ENCODE measurements at regions not wholly inside any gene's neighbourhood (a gene's known extent, or its start where the extent isn't known, plus 50 kb on each side); places are given as distances from the start of the nearest gene placed in this dataset.

DNA sequence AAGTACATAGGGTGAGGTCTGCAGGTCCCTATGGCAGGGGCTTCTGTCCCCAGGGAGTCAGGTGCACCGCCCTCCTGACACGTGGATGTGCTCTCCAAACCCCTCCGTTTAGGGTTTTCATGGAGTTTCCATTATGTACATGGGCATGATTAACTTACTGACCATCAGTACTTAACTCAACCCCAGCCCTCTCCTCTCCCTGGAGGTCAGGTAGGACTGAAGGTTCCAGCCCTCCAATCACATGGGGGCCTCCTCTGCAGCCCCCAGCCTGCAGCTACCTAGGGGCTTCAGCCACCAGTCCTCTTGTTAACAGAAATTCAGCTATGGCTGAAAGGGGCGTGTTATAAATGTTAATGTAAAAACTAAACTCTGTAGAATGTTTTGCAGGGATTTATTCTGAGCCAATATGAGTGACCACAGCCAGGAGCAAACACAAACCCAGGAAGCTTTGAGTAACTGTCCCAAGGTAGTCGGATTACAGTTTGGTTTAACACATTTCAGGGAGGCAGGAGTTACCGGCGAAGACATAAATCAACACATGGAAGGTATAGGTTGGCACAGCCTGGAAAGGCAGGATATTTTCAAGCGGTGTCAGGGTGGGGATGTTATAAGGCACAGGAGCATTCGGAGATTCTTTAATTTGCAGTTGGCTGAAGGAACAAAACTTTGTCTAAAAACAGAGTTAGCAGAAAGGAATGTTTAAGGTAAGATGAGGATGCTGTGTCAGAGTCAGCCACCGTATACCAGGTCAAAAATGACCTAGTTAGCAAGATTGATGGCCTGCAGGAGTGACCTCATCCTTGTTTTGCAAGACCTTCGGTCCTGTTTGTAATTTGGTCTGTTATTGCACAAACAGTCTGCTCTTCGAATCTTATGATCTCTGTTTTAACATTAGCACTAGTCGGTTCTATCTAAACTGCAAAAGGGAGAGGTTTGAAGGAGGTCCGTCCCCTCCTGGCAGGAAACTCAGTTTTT lies 75.2 kb downstream of the TNFAIP2 start:
- Histone ChIP-seq H3K36me3 (no peaks in the 10 kb centered on the region), H3K27ac (peak overlapping the region; percentile 39 to 87 (median 83)), H3K9me3 (no peaks in the 10 kb centered on the region), H3K27me3 (no peaks in the 10 kb centered on the region), H3K4me1 (peaks cover 0 to 21% (median 8%) of the 10 kb centered on the region in 4 donors), H3K4me3 (no peak overlapping the region)
- TF ChIP-seq, protein P1, sequence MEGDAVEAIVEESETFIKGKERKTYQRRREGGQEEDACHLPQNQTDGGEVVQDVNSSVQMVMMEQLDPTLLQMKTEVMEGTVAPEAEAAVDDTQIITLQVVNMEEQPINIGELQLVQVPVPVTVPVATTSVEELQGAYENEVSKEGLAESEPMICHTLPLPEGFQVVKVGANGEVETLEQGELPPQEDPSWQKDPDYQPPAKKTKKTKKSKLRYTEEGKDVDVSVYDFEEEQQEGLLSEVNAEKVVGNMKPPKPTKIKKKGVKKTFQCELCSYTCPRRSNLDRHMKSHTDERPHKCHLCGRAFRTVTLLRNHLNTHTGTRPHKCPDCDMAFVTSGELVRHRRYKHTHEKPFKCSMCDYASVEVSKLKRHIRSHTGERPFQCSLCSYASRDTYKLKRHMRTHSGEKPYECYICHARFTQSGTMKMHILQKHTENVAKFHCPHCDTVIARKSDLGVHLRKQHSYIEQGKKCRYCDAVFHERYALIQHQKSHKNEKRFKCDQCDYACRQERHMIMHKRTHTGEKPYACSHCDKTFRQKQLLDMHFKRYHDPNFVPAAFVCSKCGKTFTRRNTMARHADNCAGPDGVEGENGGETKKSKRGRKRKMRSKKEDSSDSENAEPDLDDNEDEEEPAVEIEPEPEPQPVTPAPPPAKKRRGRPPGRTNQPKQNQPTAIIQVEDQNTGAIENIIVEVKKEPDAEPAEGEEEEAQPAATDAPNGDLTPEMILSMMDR (IDR thresholded peaks at IDR 0.05): no peak
- TF ChIP-seq POLR2A (IDR thresholded peaks at IDR 0.05): no peak
- intact Hi-C loops (cut with DNase I): loop anchor here in 1 of 2 donors (10.0 kb wide), 1 partner anchor 96 kb away; no protein-coding TSS in a partner anchor
- DNase-seq: no peak
- ATAC-seq: peak; percentile 88 to 92 (median 91)
- WGBS (ENCODE audit: insufficient coverage, low coverage, low lambda C conversion rate, missing lambda C conversion rate): 42% methylated on average over 14 of the region's 14 CpGs

DNA sequence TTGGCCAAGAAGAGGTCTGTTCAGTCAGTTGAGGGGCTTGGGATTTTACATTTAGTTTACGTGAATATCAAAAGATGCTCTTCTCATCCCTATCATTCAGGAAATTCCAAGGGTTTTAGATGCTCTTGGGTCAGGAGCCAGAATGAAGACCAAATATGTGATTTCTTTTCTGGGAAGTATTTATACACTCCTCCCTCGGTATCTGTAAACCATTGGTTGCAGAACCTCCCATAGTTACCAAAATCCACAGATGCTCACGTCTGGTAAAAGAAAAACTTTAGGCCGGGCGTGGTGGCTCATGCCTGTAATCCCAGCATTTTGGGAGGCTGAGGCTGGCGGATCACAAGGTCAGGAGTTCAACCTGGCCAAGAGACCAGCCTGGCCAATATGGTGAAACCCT lies 75.9 kb downstream of the TNFAIP2 start:
- intact Hi-C loops (cut with DNase I): loop anchor here in 1 of 2 donors (10.0 kb wide), 1 partner anchor 96 kb away; no protein-coding TSS in a partner anchor
- DNase-seq: no peak
- no peak for TF ChIP-seq POLR2A (IDR thresholded peaks at IDR 0.05)
- TF ChIP-seq, protein P1 (IDR thresholded peaks at IDR 0.05): no peak
- Histone ChIP-seq H3K27ac (peak overlapping the region; percentile 39 to 87 (median 83)), H3K4me1 (peaks cover 0 to 21% (median 8%) of the 10 kb centered on the region in 4 donors), H3K9me3 (no peaks in the 10 kb centered on the region), H3K27me3 (no peaks in the 10 kb centered on the region), H3K4me3 (no peak overlapping the region), H3K36me3 (no peaks in the 10 kb centered on the region)
- ATAC-seq: peak in 2 of 4 donors; percentile 11 to 13
- 48% methylated on average over 6 of the region's 6 CpGs for WGBS (ENCODE audit: insufficient coverage, low coverage, low lambda C conversion rate, missing lambda C conversion rate)

DNA sequence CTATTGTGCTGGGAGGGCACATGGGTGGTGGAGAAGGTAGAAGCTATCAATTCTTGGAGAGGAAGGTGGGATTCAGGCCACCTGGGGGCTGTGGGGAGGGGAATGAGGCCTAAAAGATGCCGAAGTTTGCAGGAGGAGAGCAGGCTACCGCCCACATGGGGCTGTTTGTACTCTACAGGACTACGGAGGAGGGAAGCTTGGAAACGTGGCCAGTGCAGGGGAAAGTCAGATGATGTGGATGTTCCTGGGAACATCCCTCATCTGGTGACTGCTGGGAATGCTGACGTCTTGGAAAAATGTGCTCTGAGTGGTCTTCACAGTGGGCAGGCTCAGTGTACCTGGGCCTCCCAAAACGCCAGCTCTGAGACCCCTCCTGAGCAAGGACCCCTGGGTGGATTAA lies 78.5 kb downstream of the TNFAIP2 start:
- Histone ChIP-seq H3K9me3 (no peaks in the 10 kb centered on the region), H3K4me3 (no peak overlapping the region), H3K27ac (no peak overlapping the region), H3K36me3 (no peaks in the 10 kb centered on the region), H3K4me1 (peaks cover 0 to 24% (median 10%) of the 10 kb centered on the region in 4 donors), H3K27me3 (no peaks in the 10 kb centered on the region)
- ATAC-seq (no peak), DNase-seq (no peak)
- intact Hi-C loops (cut with DNase I): loop anchor here in 1 of 2 donors (10.0 kb wide), 1 partner anchor 83 kb away; no protein-coding TSS in a partner anchor
- WGBS (ENCODE audit: insufficient coverage, low coverage, low lambda C conversion rate, missing lambda C conversion rate): 67% methylated on average over 1 of the region's 6 CpGs
- TF ChIP-seq, protein P1 (IDR thresholded peaks at IDR 0.05): no peak
- TF ChIP-seq POLR2A (IDR thresholded peaks at IDR 0.05): no peak

DNA sequence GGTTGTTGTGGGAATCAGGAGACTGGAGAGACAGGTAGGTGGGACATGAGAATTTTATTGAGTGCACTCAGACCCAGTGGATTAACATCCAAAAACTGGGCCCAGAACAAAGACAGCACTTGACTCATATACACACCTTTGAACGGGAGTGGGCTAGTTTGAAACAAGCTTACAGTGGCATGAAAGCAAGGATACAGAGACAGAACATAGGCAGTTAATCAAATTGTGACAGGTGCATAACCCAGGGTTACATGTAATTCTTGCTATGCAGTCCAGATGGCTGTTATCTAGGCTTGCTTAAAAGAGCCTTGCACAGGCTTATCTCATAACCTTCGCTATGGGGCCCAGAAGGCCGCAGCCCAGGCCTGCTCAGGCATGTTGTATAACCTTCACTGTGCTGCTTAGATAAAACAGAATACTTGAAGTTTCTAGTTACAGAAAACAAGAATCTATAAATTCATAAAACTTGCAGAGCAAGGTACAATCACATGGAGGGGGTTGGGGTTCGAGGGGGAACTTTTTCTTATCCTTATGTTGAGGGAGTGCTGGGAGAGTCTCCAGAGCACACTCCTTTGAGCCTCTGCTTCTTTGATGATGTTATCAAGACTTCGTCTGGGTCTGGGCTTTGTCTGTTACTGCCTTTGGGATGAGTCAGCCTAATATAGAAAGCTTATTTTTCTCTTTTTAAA lies 81.7 kb downstream of the TNFAIP2 start:
- no peaks in the 10 kb centered on the region for H3K27me3 ChIP-seq
- WGBS (ENCODE audit: insufficient coverage, low coverage, low lambda C conversion rate, missing lambda C conversion rate): 54% methylated on average over 4 of the region's 5 CpGs
- H3K36me3 ChIP-seq: no peaks in the 10 kb centered on the region
- ATAC-seq: no peak
- H3K4me3 ChIP-seq: peak overlapping the region in 2 of 3 donors; percentile 56 to 69
- H3K27ac ChIP-seq: peak overlapping the region in 2 of 3 donors; percentile 94 to 99
- DNase-seq: no peak
- intact Hi-C loops (cut with DNase I): loop anchor here in 1 of 2 donors (10.0 kb wide), 1 partner anchor 80 kb away; no protein-coding TSS in a partner anchor
- H3K9me3 ChIP-seq: no peaks in the 10 kb centered on the region
- H3K4me1 ChIP-seq: peaks cover 0 to 16% (median 6%) of the 10 kb centered on the region in 4 donors
- TF ChIP-seq POLR2A (IDR thresholded peaks at IDR 0.05): no peak
- TF ChIP-seq, protein P1 (IDR thresholded peaks at IDR 0.05): no peak

Data from right lobe of liver (tissue), 6 donors.